HepG2 (cell line): ENCODE measurements at regions not wholly inside any gene's neighbourhood (a gene's known extent, or its start where the extent isn't known, plus 50 kb on each side); places are given as distances from the start of the nearest gene placed in this dataset.

ENCODE experiments used
- ATAC-seq: fragments of 200-7000 bp; cut with Tn5 transposase; 3 replicates; pipeline ENCODE4 v1.9.1; 2020; ENCODE audit warnings: mild to moderate bottlenecking, moderate library complexity
- BruUV-seq: library from RNA; stranded (reverse); fragments of 400-500 nt; replicated peaks from 2 replicates; lab custom pipeline; 2021; lab: Mats Ljungman, UMichigan
- CTCF ChIA-PET: fragments of 300-600 bp; formaldehyde crosslinking; extraction: SDS; loops from one replicate; lab custom pipeline; 2021; ENCODE audit warnings: low total read pairs, inconsistent platforms, low intra/inter-chr PET ratio; lab: Yijun Ruan, JAX
- POLR2A ChIA-PET: fragments of 350-600 bp; sonication (Branson Sonifier 250); formaldehyde crosslinking; loops from one replicate; lab custom pipeline; 2020; ENCODE audit warnings: antibody characterized with exemption, inconsistent platforms; lab: Yijun Ruan, JAX
- DNase-seq: peaks from one replicate; pipeline ENCODE4 v3.0.0-alpha.2; 2015; ENCODE audit warnings: low spot score
- FAIRE-seq: peaks from 3 replicates; lab custom pipeline; 2011; peaks lifted over from hg19 to GRCh38; lab: Jason Lieb, UNC
- H2AFZ ChIP-seq: one replicate; pipeline ENCODE4 v1.6.1; 2011; ENCODE audit warnings: low read length, inconsistent platforms
- H3K27ac ChIP-seq: fragments of 300-600 bp; 3 replicates; pipeline ENCODE4 v1.8.0; 2011; ENCODE audit warnings: mixed run types, mild to moderate bottlenecking, mixed read lengths, low read length, inconsistent platforms; ENCODE audit not compliant: insufficient read depth; ENCODE audit errors: extremely low read length
- H3K27me3 ChIP-seq, 2 experiments: fragments of 200-600 bp in 1 of 2; 2 replicates in 1 of 2; 3 replicates in 1 of 2; pipeline versions ENCODE4 v1.6.0 to v1.8.0; 2011; ENCODE audit warnings: low read length in 2 of 2, mild to moderate bottlenecking in 2 of 2, moderate library complexity in 2 of 2, inconsistent platforms in 1 of 2; ENCODE audit not compliant: insufficient read depth in 2 of 2, control insufficient read depth in 1 of 2
- H3K36me3 ChIP-seq, 2 experiments: fragments of 200-600 bp in 1 of 2; replicated peaks in 1 of 2; 2 replicates in 1 of 2; 3 replicates in 1 of 2; pipeline versions ENCODE4 v1.5.1 to v1.8.0; 2011; ENCODE audit warnings: low read length in 2 of 2, inconsistent platforms in 1 of 2; ENCODE audit not compliant: insufficient read depth in 2 of 2, control insufficient read depth in 1 of 2
- H3K4me1 ChIP-seq: 2 replicates; pipeline ENCODE4 v1.5.1; 2012; ENCODE audit warnings: low read length, inconsistent platforms; ENCODE audit not compliant: insufficient read depth
- H3K4me2 ChIP-seq: 2 replicates; pipeline ENCODE4 v1.6.0; 2011; ENCODE audit warnings: low read depth, low read length, inconsistent platforms
- H3K4me3 ChIP-seq, 3 experiments: fragments of 200-600 bp in 1 of 3; sonication (generic), shearing (Covaris generic) in 1 of 3; replicated peaks in 1 of 3; 2 replicates each; pipeline ENCODE4 v1.5.1; 2011 to 2016; ENCODE audit warnings: low read length in 3 of 3, inconsistent platforms in 2 of 3, low read depth in 2 of 3, mild to moderate bottlenecking in 2 of 3, control low read depth in 1 of 3, mixed read lengths in 1 of 3; ENCODE audit not compliant: insufficient read depth in 1 of 3
- H3K79me2 ChIP-seq: one replicate; pipeline ENCODE4 v1.6.1; 2011; ENCODE audit warnings: low read length, inconsistent platforms; ENCODE audit not compliant: insufficient read depth
- H3K9ac ChIP-seq: 2 replicates; pipeline ENCODE4 v1.6.0; 2011; ENCODE audit warnings: mild to moderate bottlenecking, low read depth, low read length, inconsistent platforms; ENCODE audit not compliant: insufficient read depth
- H3K9me3 ChIP-seq: 2 replicates; pipeline ENCODE4 v1.5.1; 2012; ENCODE audit warnings: mild to moderate bottlenecking, low read length
- H4K20me1 ChIP-seq: 2 replicates; pipeline ENCODE4 v1.6.0; 2011; ENCODE audit warnings: inconsistent platforms, mild to moderate bottlenecking, low read length, moderate library complexity; ENCODE audit not compliant: insufficient read depth
- GATAD1 ChIP-seq: IDR thresholded peaks from 2 replicates; pipeline ENCODE4 v1.6.1; 2016; ENCODE audit warnings: missing genetic modification reagents, missing compliant biosample characterization
- PAXIP1 ChIP-seq: sonication (generic); formaldehyde crosslinking; conservative IDR thresholded peaks from 2 replicates; pipeline ENCODE4 v1.4.0; 2020; ENCODE audit warnings: mild to moderate bottlenecking, missing genetic modification reagents, moderate library complexity
- REL ChIP-seq: sonication (generic); formaldehyde crosslinking; conservative IDR thresholded peaks from 2 replicates; pipeline ENCODE4 v1.8.0; 2022; ENCODE audit warnings: mild to moderate bottlenecking, missing genetic modification reagents, moderate library complexity
- ZNF326 ChIP-seq: sonication (generic); formaldehyde crosslinking; IDR thresholded peaks from 2 replicates; pipeline ENCODE4 v1.4.0; 2020; ENCODE audit warnings: missing genetic modification reagents, borderline replicate concordance
- ZNF430 ChIP-seq: sonication (generic); formaldehyde crosslinking; IDR thresholded peaks from 2 replicates; pipeline ENCODE4 v1.9.0; 2021; ENCODE audit warnings: mild to moderate bottlenecking, missing genetic modification reagents
- WGBS: methylation state at CpG from one replicate; pipeline ENCODE4 v1.1.6; 2017; ENCODE audit warnings: low lambda C conversion rate; 5-methylcytosine and 5-hydroxymethylcytosine counted together
- in situ Hi-C: cut with HindIII; loops from 2 replicates; pipeline ENCODE4 v1.10.0; 2017; ENCODE audit warnings: low pct_unique_long_range_greater_than_20kb; ENCODE audit not compliant: extremely low pct_ligation_motif_present
- intact Hi-C: fragments of 100-400 bp; cut with micrococcal nuclease; formaldehyde crosslinking; loops from one replicate; pipeline ENCODE4 v1.10.0; 2022; ENCODE audit not compliant: unreplicated experiment

DNA sequence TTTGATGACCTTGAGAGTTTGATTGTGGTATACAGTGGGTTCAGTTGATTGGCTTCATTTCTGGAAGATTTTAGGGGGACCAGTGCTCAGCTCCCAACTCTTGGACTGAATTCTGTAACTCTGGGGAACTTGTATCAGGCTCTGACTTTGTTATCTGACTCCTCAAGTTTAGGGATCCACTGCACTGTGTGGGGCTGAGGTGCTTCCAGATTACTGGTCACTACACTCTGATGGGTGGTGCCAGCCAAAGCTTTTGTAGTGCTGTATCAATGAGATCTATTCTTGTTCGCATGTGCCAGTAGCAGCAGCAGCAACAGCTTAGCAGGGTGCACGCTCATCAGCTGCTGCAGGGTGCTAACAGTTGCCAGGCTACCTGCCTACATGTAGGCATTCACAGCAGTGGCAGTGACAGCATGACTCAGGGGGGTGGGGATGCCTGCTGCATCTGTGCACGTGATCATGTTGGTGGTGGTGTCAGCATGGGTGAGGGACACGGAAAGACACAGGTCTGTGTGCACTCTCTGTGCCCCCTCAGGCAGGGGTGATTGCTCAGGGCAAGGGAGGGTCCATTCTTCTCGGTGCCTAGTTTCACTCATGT lies 438.8 kb upstream of the SEMA6A start:
- in situ Hi-C loops = no loop called here
- no peak overlapping the region for H3K4me2 ChIP-seq
- ATAC-seq = no peak
- no peak for FAIRE-seq
- H3K36me3 ChIP-seq = no peaks in the 10 kb centered on the region
- H3K4me1 ChIP-seq = no peaks in the 10 kb centered on the region
- no peaks in the 10 kb centered on the region for H4K20me1 ChIP-seq
- no CpG with 5 or more reads among the region's 5 CpGs for WGBS
- H2AFZ ChIP-seq = no peak overlapping the region
- no peak overlapping the region for H3K4me3 ChIP-seq
- no peak for DNase-seq
- intact Hi-C loops = no loop called here
- H3K79me2 ChIP-seq = no peaks in the 10 kb centered on the region
- ChIA-PET CTCF (no interaction called here), POLR2A (no interaction called here)
- no peak overlapping the region for H3K27ac ChIP-seq
- BruUV-seq = no TSS peak
- no peak overlapping the region for H3K9ac ChIP-seq
- TF ChIP-seq GATAD1 (CRISPR knock-in tag) = no peak
- no peak for TF ChIP-seq ZNF430
- TF ChIP-seq PAXIP1 (CRISPR knock-in tag) = no peak
- TF ChIP-seq REL = no peak
- TF ChIP-seq ZNF326 (CRISPR knock-in tag) = no peak
- H3K9me3 ChIP-seq = peaks cover 5% of the 10 kb centered on the region; the same call in 1 of the 2 replicates
- no peaks in the 10 kb centered on the region; a peak in 1 of 5 replicates for H3K27me3 ChIP-seq
